ENCODE measurements at regions not wholly inside any gene's neighbourhood (a gene's known extent, or its start where the extent isn't known, plus 50 kb on each side); places are given as distances from the start of the nearest gene placed in this dataset.

GRCh38 chr21:32947736-32948135, 78.0 kb upstream of the OLIG2 start:
- Histone ChIP-seq H3K4me1 (no peaks in the 10 kb centered on the region), H3K4me3 (no peak overlapping the region), H3K9me3 (no peaks in the 10 kb centered on the region), H3K27ac (no peak overlapping the region), H3K27me3 (replicated peaks in 1 of 7) (peaks cover 0 to 19% (median 1%) of the 10 kb centered on the region in 7 donors), H3K36me3 (no peaks in the 10 kb centered on the region)
- TF ChIP-seq POLR2AphosphoS5 (IDR thresholded peaks at IDR 0.05) (no peak), POLR2A (IDR thresholded peaks at IDR 0.05) (no peak)
- TF ChIP-seq, protein P1, sequence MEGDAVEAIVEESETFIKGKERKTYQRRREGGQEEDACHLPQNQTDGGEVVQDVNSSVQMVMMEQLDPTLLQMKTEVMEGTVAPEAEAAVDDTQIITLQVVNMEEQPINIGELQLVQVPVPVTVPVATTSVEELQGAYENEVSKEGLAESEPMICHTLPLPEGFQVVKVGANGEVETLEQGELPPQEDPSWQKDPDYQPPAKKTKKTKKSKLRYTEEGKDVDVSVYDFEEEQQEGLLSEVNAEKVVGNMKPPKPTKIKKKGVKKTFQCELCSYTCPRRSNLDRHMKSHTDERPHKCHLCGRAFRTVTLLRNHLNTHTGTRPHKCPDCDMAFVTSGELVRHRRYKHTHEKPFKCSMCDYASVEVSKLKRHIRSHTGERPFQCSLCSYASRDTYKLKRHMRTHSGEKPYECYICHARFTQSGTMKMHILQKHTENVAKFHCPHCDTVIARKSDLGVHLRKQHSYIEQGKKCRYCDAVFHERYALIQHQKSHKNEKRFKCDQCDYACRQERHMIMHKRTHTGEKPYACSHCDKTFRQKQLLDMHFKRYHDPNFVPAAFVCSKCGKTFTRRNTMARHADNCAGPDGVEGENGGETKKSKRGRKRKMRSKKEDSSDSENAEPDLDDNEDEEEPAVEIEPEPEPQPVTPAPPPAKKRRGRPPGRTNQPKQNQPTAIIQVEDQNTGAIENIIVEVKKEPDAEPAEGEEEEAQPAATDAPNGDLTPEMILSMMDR (IDR thresholded peaks at IDR 0.05 in 8 of 11, conservative IDR thresholded peaks at IDR 0.05 in 3 of 11): no peak
- WGBS, 5 donors: 91 to 98% (median 95%) methylated on average over 1 of the region's 1 CpG
- intact Hi-C loops (cut with DNase I; ENCODE audit: low total_unique reads): no loop called here
- no peak for DNase-seq

DNA sequence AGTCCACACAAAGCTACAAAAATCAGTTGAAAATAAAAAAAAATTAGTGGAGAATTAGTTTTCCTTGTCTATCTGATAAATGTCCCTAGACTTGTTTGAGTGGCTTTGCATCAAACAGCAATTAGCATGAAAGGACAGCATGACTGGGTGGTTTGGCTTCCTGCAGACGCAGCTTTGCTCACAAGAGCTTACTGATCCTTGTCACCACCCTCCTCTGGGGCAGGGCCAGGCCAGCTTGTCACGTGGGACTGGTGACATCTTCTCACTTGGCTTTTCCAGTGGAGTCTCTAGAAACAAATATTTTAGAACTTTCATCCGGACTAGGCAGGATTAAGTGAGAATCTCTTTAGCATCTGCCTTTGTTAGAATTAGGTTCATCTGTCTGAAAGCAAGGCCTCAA, 76.0 kb upstream of the OLIG2 start:
- no peaks in the 10 kb centered on the region for H3K4me1 ChIP-seq
- intact Hi-C loops (cut with DNase I; ENCODE audit: low total_unique reads): no loop called here

DNA sequence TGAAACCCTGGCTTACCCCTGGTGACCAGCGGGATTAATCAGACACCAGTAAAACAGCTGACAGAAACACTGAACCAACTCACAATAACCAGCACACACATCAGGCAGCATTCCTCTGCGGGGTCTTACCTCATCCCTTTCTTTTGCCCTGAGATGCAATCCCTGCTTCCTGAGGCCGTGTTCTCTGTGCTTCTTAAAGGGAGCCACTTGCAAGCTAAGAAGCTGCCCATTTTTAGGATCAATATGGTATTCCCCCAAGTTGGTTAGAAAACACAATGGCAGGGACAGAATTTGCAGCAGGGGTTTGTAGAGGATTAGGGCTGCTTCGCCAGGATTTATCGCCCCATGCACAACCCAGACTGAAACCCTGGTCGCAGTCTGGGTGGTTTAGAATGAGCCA, 74.7 kb upstream of the OLIG2 start:
- TF ChIP-seq POLR2AphosphoS5 (IDR thresholded peaks at IDR 0.05) (no peak), POLR2A (IDR thresholded peaks at IDR 0.05) (no peak)
- TF ChIP-seq, protein P1 (IDR thresholded peaks at IDR 0.05 in 8 of 11, conservative IDR thresholded peaks at IDR 0.05 in 3 of 11): no peak
- H3K4me1 ChIP-seq: no peaks in the 10 kb centered on the region
- no peaks in the 10 kb centered on the region for H3K36me3 ChIP-seq
- intact Hi-C loops (cut with DNase I; ENCODE audit: low total_unique reads): no loop called here
- no peaks in the 10 kb centered on the region for H3K9me3 ChIP-seq
- peaks cover 0 to 52% (median 17%) of the 10 kb centered on the region in 7 donors for H3K27me3 ChIP-seq (replicated peaks in 1 of 7)
- no peak for DNase-seq
- WGBS, 5 donors: 76 to 84% (median 79%) methylated on average over 6 of the region's 6 CpGs
- no peak overlapping the region for H3K27ac ChIP-seq
- no peak overlapping the region for H3K4me3 ChIP-seq

More for the DNA sequence above, 76.0 kb upstream of the OLIG2 start:
- Histone ChIP-seq H3K9me3 (no peaks in the 10 kb centered on the region), H3K27me3 (replicated peaks in 1 of 7) (peaks cover 0 to 38% (median 10%) of the 10 kb centered on the region in 7 donors), H3K27ac (no peak overlapping the region), H3K4me3 (no peak overlapping the region), H3K36me3 (no peaks in the 10 kb centered on the region)
- no peak for DNase-seq
- TF ChIP-seq POLR2AphosphoS5 (IDR thresholded peaks at IDR 0.05) (no peak), POLR2A (IDR thresholded peaks at IDR 0.05) (no peak)
- TF ChIP-seq, protein P1 (IDR thresholded peaks at IDR 0.05 in 8 of 11, conservative IDR thresholded peaks at IDR 0.05 in 3 of 11): no peak
- WGBS, 5 donors: 50 to 60% (median 55%) methylated on average over 3 of the region's 3 CpGs

- Histone ChIP-seq H3K4me1 (peaks cover 0 to 9% (median 0%) of the 10 kb centered on the region in 6 donors), H3K4me3 (no peak overlapping the region), H3K27ac (no peak overlapping the region), H3K27me3 (replicated peaks in 1 of 7) (peaks cover 0 to 85% (median 30%) of the 10 kb centered on the region in 7 donors), H3K9me3 (no peaks in the 10 kb centered on the region), H3K36me3 (no peaks in the 10 kb centered on the region)
- TF ChIP-seq, protein P1 (IDR thresholded peaks at IDR 0.05 in 8 of 11, conservative IDR thresholded peaks at IDR 0.05 in 3 of 11): no peak
- TF ChIP-seq POLR2A (IDR thresholded peaks at IDR 0.05): no peak
- no peak for TF ChIP-seq POLR2AphosphoS5 (IDR thresholded peaks at IDR 0.05)
- WGBS, 5 donors: 37 to 48% (median 42%) methylated on average over 7 of the region's 7 CpGs
- intact Hi-C loops (cut with DNase I; ENCODE audit: low total_unique reads): no loop called here
- DNase-seq: no peak
Observed at GRCh38 chr21:32954353-32954752, 71.4 kb upstream of the OLIG2 start.

Data from spleen (tissue), 11 donors.